ENCODE measurements at regions not wholly inside any gene's neighbourhood (a gene's known extent, or its start where the extent isn't known, plus 50 kb on each side); places are given as distances from the start of the nearest gene placed in this dataset.

DNA sequence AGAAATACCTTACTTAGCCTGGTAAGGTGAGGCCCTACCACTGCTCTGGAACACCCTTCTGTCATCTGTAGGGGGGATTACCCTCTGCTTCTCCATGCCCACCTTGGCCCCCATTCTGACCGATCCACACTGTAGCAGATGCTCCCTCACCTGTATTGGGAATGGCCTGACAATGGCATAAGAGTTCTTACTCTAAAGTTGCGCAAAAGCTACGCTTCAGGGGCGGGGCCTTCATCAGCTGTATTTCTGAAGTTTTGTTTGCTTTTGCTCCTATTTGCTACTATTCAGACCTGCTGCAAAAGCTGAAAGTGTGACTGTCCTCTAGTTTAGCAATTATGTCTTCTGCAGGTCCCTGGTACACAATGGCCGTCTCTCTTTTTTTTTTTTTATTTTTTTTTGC is 252.6 kb downstream of the TLE3 start:
- TF ChIP-seq, protein P1, sequence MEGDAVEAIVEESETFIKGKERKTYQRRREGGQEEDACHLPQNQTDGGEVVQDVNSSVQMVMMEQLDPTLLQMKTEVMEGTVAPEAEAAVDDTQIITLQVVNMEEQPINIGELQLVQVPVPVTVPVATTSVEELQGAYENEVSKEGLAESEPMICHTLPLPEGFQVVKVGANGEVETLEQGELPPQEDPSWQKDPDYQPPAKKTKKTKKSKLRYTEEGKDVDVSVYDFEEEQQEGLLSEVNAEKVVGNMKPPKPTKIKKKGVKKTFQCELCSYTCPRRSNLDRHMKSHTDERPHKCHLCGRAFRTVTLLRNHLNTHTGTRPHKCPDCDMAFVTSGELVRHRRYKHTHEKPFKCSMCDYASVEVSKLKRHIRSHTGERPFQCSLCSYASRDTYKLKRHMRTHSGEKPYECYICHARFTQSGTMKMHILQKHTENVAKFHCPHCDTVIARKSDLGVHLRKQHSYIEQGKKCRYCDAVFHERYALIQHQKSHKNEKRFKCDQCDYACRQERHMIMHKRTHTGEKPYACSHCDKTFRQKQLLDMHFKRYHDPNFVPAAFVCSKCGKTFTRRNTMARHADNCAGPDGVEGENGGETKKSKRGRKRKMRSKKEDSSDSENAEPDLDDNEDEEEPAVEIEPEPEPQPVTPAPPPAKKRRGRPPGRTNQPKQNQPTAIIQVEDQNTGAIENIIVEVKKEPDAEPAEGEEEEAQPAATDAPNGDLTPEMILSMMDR (IDR thresholded peaks at IDR 0.05): no peak
- TF ChIP-seq, protein P2, sequence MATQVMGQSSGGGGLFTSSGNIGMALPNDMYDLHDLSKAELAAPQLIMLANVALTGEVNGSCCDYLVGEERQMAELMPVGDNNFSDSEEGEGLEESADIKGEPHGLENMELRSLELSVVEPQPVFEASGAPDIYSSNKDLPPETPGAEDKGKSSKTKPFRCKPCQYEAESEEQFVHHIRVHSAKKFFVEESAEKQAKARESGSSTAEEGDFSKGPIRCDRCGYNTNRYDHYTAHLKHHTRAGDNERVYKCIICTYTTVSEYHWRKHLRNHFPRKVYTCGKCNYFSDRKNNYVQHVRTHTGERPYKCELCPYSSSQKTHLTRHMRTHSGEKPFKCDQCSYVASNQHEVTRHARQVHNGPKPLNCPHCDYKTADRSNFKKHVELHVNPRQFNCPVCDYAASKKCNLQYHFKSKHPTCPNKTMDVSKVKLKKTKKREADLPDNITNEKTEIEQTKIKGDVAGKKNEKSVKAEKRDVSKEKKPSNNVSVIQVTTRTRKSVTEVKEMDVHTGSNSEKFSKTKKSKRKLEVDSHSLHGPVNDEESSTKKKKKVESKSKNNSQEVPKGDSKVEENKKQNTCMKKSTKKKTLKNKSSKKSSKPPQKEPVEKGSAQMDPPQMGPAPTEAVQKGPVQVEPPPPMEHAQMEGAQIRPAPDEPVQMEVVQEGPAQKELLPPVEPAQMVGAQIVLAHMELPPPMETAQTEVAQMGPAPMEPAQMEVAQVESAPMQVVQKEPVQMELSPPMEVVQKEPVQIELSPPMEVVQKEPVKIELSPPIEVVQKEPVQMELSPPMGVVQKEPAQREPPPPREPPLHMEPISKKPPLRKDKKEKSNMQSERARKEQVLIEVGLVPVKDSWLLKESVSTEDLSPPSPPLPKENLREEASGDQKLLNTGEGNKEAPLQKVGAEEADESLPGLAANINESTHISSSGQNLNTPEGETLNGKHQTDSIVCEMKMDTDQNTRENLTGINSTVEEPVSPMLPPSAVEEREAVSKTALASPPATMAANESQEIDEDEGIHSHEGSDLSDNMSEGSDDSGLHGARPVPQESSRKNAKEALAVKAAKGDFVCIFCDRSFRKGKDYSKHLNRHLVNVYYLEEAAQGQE (IDR thresholded peaks at IDR 0.05; ENCODE audit: insufficient read depth in 1 of 2, low read depth in 2 of 2, low read length in 1 of 2): no peak
- TF ChIP-seq POLR2AphosphoS5 (IDR thresholded peaks at IDR 0.05; ENCODE audit: low read depth, low read length) (no peak), TCF7L2 (IDR thresholded peaks at IDR 0.05; ENCODE audit: low read depth, low read length) (no peak)
